Fibroblast of gingiva (primary cell): ENCODE measurements at regions not wholly inside any gene's neighbourhood (a gene's known extent, or its start where the extent isn't known, plus 50 kb on each side); places are given as distances from the start of the nearest gene placed in this dataset.
"Not testable (repeated sequence)": the region's sequence is repeated elsewhere in the genome, so short reads cannot be mapped to it uniquely, and the experiment has no call there.

Experiments used
- DNase-seq: peaks from one replicate; pipeline ENCODE4 v3.0.0-alpha.2; 2011; ENCODE audit warnings: low read depth

DNA sequence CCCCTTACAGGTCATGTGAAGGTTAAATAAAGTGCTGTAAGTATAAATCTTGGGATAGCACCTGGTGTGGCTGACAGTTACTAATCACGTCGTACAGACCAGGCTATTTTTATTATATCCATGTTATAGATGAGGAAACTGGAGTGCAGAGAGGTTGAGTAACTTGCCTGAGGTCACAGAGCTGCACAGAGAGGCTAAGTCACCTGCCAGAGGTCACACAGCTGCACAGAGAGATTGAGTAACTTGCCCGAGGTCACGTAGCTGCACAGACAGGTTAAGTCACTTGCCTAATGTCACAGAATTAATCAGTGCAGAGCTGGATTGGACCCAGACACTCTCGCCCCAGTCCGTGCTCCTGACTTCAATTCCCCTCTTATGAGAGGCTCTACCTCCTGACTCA is 171.5 kb downstream of the NUP210 start:
- DNase-seq, result no peak

DNA sequence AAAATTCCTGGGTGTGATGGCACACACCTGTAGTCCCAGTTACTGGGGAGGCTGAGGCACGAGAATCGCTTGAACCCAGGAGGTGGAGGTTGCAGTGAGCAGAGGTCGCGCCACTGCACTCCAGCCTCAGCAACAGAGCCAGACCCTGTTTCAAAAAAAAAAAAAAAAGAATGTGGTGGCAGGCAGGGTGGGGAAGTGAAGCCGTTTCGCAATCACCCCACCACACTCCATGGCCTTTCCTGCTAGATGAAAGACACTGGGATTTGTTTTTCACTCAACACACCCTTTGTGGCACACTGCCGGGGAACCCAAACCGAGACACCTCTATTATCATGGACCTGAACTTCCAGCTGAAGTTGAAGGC is 172.4 kb upstream of the IQSEC1 start:
- no peak for DNase-seq

DNA sequence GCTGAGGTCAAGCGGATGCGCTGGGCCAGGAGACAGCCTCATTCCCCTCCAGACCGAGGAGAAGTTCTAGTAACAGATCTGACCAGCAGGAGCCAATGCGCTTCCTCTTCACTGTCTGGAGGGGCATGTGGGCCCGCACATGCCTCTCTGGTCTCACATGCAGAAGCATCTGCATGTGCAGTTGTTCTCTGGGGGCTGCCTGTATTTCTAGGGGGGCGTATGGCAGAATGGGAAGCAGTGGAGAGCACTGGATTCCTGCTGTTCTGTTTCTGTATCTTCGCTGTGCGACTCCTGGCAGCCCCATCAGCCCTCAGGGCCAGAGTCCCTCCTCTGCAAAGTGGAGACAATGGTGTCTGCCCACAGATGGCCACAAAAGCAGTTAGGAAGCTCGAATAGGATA is 170.4 kb upstream of the IQSEC1 start:
- DNase-seq, result no peak

DNA sequence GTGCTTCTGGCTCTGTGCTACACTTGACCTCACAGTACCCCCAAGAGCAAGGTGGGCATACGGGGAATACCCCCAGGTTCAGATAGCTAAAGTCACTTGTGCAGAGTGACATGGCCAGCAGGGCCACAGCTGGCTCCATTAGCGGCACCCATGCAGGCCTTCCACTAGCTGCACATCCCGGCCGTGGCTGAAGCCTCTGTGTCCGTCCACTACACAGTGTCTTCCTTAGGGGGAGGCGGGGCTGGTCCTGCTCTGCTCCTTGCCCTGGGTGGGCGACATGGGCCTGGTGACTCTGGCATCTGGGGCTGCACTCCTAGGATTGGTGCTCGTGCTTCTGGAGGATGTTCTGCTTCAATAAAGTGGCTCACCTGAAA is 169.1 kb upstream of the IQSEC1 start:
- DNase-seq, result no peak

DNA sequence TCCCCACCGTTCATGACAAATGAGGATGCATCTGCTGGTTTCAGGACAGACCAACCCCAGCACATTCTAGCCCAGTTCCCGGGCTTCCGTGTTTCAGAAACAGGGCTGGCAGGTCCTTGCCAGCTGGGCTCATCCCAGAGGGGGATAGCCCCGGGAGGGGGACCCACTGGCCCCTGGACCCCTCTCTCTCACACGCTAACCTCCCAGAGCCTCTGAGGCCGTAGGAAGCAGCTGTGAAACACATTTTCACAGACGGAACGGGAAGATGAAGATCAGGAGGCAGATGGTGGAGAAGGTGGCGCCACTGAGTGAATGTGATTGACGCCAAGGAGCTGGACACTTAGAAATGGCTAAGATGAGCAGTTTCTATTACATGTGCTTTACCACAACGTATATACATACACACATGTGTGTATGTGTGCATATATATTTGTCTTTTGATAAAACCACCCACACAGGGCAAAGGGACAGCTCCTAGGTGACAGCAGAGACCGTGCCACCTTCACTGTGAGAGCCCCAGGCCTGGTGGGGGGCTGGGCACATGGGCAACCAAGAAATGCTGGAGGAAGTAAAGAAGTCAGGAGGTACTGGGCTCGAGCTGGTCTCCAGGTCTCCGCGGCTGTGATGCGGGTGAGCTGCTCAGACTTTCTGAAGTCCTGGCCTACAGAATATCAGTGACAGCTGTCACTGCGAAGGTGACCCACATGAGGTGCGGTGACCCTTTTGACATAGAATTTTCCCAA is 168.6 kb upstream of the IQSEC1 start:
- no peak for DNase-seq

DNA sequence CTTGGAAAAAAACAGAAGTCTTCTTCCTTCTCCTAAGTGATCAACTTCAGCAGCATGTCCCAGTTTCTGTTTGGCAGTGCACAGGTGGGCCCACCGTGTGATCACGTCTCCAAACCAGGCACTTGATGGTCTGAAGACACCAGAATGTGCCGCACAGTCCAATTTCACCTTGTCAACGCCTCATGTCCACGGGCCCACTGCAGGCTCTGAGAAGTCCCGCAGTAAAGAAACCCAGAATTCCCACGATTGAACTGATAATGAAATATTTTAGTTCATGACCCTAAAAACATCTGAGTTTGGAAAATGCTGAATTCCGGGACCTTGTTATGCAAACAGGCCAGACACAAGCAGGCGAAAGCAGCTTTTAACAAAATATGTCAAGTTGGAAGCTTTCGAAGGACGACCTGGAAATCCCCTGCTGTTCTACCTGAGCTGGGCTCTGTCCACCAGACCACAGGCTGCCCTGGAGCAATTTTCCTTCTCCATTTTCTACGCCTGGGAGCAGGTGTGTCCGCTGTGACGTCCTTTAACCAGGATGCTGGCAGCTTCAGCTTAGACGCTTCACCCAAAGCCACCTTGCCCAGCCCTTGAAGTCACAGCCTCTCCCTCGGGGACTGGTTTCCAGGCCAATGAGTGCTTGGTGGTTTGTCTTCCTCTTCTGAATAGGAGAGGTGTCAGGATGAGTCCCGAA is 167.8 kb upstream of the IQSEC1 start:
- no peak for DNase-seq

DNA sequence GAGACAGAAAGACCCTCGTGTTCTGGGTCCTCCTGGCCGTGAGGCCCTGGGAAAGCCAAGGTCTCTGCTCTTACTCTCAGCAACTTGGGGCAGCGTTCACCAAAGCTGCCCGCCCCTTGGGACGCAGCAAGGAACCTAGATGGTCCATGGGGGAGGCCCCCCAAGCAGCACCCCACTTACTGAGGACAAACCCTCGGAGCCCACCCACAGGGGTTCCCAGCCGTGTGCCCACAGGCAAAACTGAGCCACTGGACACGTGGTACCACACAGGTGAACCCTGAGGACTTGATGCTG is 166.2 kb upstream of the IQSEC1 start:
- no peak for DNase-seq

DNA sequence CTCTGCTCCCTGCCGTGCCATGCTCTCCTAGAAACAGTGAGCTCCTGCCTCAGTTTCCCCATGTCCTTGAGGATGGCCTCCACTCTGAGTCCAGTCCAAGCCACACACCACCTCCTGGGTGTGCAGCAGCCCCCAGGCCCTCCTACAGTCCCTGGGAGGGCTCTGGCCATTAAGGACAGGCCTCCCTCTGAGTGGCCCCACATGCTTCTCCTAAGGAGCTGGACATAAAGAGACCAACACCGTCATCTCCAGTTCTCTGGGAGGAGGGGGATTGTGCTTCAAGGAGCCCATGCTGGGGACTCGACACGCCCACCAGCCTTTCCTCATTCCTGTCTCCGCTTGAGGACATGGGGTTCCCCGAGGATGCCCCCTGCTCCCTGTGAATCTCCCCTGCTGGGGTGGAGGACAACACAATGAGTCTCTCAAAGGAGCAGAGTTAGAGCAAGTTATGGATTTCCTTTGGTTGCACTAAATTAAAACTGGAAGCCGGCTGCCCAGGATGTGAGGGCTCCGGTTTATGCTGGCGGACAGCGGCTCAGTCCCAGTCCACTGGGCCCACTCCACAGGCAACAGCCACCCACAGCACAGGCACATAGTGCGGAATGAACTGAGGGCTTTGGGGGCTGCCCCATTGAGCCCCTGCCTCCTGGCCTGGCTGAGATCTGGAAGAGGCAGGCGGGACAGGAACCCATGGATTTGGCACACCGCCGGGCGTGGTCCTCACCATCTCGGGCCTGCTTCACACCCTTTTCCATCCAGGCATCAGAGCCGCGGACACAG is 165.6 kb upstream of the IQSEC1 start:
- no peak for DNase-seq

DNA sequence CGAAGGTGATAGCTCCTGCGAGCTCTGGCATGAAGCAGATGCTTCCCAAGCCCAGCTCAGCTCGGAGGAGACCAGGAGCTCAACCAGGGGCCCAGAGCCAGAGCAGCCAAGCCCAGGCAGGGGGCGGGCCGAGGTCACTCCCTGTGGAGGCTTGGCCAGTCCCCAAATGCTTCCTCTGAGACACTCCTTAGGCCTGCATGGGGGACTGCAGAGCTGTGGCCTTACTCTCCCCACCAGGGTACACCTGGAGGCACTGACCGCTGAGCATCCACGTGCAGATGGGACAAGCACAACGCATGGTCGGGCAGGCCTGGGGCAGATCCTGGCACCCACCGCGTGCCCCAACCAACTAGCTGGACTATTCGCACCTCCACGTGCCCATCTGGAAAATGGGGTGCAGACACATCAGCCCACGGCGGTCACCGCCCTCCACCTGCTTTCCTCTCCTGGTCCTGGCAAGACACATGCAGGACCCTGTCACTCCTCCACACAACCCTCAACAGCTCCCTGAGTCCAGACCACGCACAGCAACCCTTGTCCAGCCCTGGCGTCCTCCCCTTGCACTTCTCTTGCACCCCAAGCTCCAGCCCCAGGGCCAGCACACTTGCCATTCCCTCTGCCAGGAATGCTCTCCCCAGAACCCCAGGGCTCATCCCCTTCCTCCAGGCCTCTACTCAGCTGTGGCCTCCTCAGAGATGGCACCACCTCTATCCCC is 164.7 kb upstream of the IQSEC1 start:
- no peak for DNase-seq

DNA sequence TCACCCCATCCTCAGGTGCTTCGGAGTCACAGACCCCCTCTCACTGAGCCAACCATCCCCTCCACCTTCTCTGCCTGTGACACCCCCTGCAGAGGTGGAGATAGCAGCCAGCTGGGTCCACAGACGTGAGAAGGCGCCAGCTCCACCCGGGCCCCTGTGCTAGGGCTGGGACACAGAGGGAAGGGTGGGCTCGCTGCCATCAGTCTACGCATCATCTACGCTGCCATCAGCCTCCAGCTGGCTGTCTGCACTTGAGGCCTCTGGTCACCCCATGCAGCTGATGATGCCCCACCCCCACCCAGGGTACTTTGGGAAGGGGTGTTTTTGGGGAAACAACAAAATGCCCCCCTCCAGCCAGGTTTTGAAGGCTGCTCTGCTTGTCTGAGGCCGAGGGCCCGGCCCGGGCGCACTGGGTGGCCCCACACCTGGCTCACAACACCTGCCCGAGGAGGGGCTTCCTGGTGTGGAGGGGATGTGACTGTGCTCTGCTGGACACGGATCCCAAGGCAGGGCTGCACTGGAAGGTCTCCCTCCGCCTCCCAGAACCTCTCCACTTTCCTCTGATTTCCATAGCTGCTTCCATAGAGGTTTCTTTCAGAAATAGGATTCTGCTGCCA is 163.4 kb upstream of the IQSEC1 start:
- DNase-seq, result no peak

DNA sequence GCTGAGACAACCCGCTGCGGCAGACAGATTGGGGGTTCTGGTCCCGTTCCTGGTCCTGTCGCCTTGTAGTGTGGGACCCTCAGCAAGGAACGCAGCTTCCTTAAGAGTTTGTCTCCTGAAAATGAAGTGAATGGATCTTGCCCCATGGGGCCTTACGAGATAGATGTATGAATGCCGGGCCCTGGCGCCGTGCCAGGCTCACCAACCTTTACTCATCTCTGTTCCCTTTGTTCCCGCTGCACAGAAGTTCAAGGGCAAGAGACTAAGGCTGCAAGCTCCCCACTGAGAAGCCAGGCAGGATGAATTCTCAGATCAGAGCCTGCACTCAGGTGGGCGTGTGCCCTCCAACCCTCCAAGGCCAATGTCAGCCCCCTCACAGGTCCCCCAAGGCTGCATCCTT is 162.7 kb upstream of the IQSEC1 start:
- DNase-seq, result no peak

DNA sequence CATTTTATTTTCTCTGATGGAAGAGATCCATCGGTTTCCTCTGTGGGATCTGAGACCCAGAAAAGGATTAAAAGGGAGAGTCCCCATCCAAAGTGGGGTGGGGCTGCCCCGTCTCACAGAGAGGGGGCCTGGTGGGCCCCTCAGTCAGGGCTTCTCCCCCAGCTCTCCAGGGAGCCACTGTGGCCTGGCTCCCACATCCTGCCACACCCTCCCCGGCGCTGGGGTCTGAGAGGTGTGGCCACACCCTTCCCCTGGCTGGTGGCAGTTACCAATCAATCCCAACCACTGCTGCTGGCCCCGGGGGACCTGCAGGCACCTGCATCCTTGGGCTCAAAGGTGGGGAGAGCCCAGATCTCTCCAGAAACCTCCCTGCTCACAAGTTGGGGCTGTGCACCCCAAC is 161.8 kb upstream of the IQSEC1 start:
- DNase-seq, result no peak

DNA sequence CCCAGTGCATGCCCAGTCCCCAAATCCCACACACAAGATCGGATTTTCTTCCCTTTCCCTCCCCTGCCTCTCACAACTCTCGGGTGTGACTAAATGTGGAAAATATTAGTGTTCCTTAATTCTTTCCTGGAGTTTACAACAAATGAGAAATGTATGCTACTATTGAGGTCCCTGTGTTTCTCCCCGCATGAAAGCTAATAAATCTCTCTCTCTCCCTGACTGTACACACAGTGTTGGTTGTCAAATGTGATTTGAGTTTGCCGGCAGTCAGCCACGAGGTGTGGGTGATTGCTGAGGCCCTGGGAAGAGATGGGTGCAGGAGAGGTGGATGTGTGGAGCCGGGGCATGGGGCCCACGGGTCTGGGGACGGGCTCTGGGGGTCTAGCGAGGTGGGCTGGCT is 161.4 kb upstream of the IQSEC1 start:
- no peak for DNase-seq

DNA sequence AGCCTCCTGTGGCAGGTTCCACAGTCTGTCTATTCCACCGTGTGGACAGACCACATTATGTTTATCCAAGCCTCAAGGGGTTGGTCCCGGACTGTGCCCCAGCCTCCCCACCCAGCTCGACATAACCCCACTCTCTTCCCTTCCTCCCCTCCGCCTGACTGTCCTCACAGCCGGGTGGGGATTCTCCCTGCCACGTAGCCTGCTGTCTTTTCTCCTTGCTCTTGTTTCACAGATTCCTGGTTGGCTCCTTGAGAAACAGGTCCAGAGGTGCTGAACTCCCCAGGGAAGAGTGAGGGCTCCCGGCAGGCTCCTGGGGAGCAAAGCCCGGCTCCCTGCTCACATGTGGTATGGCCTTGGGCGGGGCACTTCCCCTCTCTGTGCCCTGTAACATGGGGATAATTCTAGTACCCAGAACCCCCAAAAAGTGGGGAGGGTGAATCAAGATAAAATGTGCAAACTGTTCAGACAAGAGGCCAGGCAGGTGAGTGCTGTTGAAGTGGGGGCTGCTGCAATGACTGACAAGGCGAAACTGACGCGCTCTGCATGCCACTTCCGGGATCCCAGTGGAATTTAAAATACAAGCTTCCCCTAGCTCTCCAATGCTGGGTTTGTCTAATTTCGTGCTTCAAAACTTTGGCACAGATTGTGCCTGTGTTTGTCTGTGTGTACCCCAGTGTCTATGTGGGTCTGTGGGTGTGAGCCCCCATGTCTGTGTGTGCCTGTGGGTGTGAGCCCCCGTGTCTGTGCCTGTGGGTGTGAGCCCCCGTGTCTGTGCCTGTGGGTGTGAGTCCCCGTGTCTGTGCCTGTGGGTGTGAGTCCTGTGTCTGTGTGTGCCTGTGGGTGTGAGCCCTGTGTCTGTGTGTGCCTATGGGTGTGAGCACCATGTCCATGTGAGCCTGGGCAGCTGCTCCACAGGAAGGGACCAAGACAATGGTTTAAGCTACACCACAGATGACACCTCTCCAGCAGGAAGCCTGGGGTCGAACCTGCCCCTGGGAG is 160.6 kb upstream of the IQSEC1 start:
- no peak for DNase-seq

DNA sequence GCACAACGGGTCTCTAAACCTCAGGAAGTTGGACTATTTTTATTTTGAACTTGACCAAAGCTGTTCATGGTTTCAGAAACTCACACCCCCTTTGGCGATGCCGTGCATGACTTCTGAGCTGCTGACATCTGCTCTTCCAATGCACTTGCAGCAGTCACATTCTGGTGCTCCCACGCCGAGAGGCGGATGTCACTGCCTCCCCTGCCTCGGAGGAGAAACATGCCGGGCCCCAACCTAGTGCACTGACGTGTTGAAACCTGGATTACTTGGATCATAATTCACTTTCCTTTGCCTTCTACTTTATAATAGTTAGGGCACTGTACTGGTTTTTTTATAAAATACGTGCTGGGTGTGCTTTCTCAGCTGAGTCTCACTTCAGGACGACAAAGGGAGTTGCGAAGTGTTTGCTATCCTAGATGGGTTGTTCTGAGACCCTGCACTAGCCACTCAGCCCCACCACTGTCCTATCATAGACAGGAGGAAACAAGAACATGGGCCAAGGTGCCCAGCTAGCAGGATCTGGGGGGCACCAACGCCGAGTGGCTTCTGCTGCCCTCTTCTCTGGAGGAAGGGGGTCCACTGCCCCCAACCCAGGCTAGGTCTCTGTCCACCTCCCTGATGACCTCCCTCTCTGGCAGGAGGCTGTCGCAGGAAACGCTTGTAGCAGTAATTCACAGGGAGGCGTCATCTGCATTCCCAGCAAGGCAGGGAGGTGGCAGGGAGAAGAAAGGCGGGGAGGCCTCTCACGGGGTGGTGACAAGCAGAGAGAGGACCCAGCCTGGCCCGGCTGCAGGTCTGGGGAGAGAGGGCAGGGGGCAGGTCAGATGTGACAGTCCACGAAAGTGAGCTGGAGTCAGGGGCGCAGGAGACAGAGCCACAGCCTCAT is 158.8 kb upstream of the IQSEC1 start:
- DNase-seq, result no peak

DNA sequence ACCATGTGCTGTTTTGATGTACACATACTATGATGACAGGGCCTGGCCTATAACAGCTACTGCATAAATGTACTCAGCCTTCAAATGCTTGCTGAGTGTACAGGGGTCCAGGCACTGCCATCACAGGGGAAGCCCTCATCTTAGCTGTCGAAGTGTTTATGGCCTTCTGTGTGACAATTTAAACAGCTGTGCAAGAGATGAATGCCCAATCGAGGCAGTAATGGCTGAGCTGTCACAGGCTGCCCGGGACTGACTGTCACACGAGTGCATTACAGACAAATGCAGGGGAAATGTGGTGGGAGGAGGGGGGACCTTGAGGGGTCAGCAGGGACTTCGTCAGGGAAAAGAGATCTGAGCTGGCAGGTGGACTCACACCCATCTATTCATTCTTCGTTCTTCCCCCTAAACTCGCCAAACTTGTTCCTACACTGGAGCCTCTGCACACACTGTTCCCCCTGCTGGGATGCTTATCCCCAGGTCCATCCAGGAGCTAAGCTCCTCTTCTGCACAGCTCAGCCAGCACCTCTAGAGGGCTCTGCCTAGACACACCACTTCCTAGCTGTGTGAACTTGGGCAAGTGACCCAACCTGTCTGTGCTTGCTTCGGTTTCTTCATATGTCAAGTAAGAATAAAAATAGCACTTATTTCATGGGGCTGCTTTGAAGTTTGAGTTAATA is 156.2 kb upstream of the IQSEC1 start:
- no peak for DNase-seq

DNA sequence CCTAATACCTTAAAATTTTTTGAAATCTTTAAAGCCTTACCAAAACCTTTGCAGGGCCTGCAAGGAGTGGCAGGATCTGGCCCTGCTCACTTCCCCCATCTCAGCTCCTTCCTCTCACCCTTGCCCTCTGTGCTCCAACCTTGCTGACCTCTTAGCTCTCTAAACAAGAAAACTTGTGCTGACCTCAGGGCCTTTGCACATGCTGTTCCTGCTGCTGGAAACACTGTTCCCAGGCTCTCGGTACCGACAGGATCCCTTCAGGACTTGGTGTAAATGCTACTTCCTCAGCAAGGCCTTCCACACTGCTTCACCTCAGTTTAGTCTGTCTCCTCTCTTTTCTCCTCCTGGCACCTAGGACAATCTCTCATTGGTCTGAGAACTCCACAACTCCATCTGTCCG is 155.4 kb upstream of the IQSEC1 start:
- no peak for DNase-seq

DNA sequence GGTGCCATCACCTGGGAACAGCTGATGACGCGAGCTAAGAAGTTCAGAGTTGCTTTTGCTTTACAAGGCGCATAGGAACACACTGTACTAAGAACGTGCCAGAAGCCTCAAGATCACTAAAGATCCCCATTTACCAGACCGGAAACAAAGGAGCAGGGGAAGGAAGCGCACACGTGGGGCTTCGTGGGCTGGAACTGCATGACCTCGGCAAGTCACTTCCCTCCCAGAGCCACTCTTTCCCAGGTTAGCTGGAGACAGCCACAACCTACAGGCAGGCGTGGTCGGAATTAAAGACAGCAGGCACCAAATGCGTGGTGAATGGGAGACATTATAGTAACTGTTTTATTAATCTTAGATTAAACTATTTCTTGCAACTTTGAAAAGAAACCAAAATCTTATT is 154.9 kb upstream of the IQSEC1 start:
- not testable (repeated sequence) for DNase-seq

DNA sequence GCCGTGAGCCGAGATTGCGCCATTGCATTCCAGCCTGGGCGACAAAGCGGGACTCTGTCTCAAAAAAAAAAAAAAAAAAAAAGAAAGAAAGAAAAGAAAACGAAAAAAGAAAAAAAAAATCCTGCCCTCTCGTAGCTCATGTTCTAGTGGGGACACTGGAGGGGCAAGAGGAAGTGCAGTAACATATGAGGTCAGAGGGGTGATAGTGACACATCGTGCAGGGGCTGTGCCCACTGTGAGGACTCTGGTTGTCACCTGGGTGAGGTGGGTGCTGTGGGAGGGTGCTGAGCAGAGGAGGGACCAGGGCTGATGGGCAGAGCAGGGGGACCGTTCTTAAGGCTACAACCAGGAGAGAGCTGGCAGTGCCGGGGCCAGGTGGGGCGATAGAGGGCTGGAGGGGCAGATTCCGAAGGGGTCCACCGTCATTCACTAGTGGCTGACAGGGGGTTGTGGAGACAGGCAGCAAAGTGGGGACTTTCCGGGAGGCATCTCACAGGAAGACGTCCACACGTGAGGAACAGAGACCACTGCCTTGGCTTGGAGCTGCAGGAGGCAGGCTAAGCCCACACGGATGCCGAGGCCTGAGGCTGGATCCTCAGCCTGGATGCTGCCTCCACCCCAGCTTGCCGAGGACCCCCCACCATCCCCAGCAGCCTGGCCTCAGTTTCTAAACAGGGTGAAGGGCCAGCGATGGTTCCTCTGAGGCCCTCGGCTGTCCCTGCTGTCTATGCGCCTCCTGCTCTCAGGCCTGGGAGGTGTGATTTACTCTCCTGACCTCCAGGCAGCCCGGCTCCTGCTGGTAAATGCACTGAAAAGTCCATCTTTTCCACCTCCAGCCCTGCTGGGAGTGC is 154.3 kb upstream of the IQSEC1 start:
- no peak for DNase-seq
